HG03378 (cell line): ENCODE measurements at regions not wholly inside any gene's neighbourhood (a gene's known extent, or its start where the extent isn't known, plus 50 kb on each side); places are given as distances from the start of the nearest gene placed in this dataset.

ENCODE experiments used
- ATAC-seq: cut with Tn5 transposase; IDR thresholded peaks from one replicate; pipeline ENCODE4 v1.9.1; 2021; ENCODE audit warnings: mild to moderate bottlenecking, moderate library complexity; ENCODE audit not compliant: unreplicated experiment

DNA sequence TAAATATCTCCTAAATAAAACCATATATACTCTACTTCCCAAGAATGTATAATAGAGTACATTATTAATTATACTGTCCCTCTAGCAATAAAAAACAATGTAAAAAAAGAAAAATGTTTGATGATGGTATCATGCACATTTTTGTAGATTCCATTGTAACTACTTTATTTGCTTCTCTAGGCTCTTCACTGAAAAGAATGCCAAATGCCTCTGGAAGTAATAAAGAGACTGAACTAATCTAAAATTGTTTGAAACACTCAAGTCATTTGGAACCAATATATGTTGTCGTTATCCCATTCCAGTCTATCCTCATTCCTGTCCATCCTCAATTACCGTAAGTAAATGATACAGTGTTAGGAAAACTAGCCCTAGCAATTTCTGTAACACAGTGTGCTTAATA, 233.6 kb downstream of the C12orf50 start:
- ATAC-seq = no peak

DNA sequence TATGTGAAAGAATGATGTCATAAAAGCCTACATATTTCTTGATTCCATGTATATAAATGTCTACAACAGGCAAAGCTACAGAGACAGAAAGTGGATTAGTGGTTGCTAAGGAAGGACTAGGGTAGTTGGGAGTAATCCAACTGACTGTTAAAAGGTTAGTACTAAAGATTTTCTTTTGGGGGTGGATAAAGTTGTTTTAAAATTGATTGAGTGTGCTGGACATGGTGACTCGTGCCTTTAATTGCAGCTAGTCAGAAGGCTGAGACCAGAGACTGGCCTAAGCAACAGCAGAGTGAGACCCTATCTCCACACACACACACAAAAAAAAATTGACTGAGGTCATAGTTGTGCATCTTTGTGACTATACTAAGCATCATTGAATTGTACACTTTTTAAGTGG, 234.3 kb downstream of the C12orf50 start:
- ATAC-seq = no peak

DNA sequence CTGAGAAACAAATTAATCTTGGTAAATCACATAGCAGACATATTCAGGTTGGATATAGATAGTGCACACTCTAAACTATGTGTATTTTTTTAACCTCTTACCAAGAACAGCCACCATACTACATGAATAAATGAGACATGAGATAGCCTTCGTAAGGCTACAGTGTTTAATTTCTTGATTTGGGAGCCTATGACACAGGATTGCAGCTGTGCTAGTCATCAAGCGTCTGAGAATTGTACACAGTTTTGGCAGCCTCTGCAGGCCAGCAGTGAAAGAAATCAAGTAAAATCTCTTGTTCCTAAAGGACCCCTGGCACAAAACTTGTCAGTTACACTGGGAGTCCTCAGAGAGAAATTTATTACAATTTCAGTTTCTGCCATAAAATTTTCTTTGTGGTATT, 236.1 kb downstream of the C12orf50 start:
- ATAC-seq = no peak

DNA sequence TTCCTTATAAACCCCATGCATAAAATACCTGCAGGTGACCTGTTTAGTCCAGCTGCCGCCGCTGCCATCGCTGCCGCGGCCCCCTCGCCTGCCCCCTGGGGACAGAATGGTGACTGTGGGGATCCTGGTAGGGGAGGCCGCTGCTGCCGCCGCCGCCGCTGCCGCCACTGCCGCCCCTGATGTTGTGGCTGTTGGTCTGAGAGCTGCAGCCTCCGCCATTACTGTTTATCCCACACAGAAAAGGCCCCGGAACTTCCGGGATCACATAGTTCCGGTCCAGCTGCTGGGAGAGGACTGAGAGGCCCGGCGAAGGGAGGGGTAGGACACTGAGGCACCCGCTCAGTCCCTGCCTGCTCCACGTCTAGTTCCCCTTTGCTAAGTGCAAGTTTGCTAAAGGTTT, 244.9 kb downstream of the C12orf50 start:
- ATAC-seq = no peak

- ATAC-seq = no peak
These were observed 245.7 kb downstream of the C12orf50 start for GRCh38 chr12:87783467-87783866.

- no peak for ATAC-seq
These were observed 246.4 kb downstream of the C12orf50 start for GRCh38 chr12:87782838-87783237.

DNA sequence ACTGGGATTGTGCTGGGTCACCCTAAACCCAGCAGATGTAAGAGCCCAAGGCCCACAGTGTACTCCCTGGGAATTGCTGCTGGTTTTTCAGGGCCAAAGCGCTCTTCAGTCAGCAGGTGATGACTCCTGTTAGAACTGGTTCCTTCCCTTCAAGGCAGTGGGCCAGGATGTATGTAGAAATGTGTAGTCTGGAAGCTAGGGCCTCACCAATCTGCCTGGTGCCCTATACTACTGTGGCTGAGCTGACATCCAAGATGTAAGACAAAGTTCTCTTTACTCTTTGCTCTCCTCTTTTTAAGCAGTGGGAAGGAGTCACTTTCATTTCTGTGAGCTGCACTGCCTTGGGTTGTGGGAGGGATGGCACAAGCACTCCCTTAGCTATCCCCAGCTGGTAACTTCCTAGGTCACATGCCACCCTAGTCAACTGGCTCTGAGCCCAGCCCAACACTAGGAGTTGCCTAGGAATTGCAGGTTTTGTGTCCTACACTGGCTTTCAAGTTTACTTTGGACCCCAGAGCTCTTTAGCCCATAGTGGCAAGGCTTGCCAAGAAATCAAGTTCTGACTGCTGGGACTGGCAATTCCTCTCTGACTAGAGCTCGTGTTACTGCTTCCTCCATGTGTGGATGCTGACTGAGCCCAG, 249.2 kb downstream of the C12orf50 start:
- no peak for ATAC-seq

- no peak for ATAC-seq
These were observed 250.2 kb downstream of the C12orf50 start for GRCh38 chr12:87779016-87779415.

DNA sequence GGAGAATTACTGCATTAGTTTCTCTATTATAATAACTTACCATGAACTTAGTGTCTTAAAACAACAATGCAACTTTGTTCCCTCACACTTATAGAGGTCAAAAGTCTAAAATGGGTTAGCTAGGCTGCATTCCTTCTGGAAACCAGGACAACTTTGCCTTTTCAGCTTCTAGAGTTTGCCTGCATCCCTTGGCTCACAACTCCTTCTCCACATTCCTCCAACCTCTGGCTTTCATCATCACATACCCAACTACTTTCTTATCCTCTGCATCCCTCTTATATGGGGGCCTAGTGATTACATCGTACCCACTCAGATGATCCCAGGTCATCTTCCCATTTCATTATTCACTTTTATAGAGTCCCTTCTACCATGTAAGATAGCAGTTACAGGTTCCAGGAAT, 251.1 kb downstream of the C12orf50 start:
- ATAC-seq = no peak

GRCh38 chr12:87775784-87776183, 253.4 kb downstream of the C12orf50 start:
- ATAC-seq = no peak

- ATAC-seq = no peak
These were observed 254.2 kb downstream of the C12orf50 start for GRCh38 chr12:87775051-87775450.

- no peak for ATAC-seq
These were observed 256.8 kb downstream of the C12orf50 start for GRCh38 chr12:87772401-87772800.

DNA sequence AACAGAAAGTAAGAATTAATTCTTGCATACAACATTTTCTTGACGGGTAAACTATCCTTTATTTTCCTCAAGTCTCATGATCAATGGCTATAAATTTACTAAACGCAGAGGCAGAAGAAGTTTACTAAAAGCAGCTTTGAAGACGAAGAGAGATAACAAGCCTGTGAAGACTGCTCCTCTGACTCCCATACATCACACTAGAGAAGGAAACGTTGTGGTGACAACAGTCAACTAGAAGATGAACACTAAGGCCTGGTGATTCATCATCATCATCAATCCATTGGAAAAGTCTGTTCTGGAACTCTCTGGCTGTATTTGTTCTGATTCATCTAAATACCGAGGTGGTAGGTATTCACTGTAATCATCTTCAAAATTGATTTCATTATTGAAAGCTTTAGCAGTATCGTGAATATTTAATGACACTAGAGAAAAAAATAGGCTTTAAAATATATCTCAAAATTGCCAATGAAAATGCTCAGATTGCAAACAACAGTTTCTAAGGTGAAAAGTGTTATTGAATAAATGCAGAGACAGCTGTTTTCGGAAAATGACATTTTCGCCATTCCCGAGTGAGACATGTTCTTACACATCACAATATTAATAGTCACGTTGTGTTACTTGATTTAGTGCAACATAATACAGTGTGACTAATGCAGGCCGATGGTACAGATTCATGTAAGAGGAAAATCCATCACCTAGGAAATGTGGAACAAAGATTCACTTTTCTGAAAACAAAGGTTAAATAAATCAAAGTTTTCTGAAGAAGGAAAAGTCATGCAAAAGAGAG, 260.5 kb downstream of the C12orf50 start:
- no peak for ATAC-seq

- no peak for ATAC-seq
These were observed 263.2 kb downstream of the C12orf50 start for GRCh38 chr12:87766044-87766443.

GRCh38 chr12:87760943-87761342, 268.3 kb downstream of the C12orf50 start:
- ATAC-seq = no peak

- no peak for ATAC-seq
These were observed 270.9 kb downstream of the C12orf50 start for GRCh38 chr12:87758271-87758670.

DNA sequence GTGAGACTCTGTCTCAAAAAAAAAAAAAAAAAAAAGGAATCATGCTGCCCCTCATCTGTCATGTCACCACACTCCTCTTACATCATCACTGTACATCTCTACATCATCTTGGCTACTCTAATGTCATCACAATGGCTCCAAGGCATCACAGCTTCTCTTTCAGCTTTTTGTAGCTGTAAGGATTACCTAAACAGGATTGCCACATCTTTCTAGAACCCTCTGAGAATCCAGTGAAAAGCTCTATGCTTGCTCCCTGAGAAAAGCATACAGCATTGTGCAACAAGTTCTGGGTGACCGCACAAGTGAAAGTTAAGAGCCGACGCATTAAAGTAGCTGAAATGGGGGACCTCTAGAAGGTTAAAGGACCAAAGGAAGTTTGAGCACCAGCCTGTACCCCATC, 272.5 kb downstream of the C12orf50 start:
- ATAC-seq = no peak

DNA sequence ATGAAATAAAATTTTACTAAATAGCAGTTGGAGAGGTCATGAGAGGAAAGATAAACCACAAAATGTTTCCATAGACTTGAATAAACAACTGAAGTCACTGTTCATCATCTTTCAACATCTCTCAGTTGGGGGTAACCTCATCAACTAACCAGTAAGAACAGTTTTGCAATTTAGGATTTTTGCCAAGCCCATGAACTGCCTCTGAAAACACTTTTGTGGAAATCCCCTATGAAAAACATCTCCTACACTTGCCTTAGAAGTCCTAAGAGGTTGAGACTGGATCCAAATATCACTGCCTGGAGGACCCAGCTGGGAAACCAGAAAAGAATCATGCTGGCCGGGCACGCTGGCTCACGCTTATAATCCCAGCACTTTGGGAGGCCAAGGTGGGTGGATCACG, 273.1 kb downstream of the C12orf50 start:
- no peak for ATAC-seq

DNA sequence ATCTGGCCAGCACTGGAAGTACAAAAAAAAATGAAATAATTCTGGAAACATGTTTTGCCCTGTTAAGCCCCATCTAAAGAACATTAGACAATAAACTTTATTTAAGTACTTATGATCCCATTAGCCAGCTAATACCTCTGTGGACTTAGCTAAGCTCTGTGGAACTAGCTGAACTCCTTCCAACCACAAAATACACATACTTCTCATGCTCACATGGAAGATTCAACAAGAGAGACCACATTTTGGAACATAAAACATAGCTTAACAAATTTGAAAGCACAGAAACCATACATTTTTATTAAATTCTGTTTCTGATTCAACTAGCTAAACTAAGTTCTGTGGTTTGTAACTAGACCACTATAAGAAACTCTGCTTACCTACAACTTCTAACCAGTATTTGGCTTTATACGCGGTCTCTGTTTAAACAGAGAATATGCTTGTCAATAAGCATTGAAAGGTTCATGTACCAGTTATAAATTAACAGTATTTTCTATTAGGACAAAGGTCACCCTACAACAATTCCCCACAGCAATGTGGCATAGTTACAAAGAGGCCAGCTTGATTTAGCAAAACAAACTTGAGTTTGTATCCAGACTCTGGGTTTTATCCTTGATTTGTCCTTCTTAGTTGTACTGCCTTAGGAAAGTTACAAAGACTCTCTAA, 300.1 kb downstream of the C12orf50 start:
- ATAC-seq = no peak

GRCh38 chr12:87720967-87721366, 308.2 kb downstream of the C12orf50 start:
- no peak for ATAC-seq

DNA sequence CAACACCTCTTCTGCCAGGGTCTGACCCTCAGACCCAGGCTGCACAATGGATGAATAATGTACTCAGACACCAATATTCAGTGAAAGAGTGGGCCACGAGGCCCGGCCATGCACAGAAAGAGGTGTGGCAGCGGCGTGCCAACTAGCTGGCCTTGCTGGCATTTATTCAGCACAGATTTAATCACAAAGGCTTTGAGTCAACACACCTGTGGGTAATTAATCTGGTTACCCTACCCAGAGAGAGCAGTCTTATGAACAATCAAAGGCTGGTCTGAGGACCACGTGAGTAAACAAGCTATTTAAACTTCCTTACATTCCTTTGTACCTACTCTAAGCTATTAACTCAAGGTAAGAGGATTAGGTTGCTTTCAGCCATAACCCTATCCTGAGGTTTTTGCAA, 324.8 kb downstream of the C12orf50 start:
- ATAC-seq = no peak

DNA sequence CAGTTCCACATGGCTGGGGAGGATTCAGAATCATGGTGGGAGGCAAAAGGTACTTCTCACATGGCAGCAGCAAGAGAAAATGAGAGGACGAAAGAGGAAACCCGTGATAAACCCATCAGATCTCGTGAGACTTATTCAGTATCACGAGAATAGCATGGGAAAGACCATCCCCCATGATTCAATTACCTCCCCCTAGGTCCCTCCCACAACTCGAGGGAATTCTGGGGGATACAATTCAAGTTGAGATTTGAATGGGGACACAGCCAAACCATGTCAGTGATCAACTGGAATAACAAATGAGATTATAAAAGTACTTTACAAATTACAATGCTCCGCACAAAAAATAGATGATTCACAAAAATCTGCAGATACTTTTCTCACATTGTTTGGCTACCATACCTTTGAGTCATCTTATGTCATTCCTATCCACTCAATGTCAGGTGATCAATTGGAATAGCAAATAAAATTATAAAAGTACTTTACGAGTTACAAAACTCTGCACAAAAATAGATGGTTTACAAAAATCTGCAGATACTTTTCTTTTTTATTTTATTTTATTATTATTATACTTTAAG, 338.9 kb downstream of the C12orf50 start:
- no peak for ATAC-seq
